HG03103 (cell line): ENCODE measurements at regions not wholly inside any gene's neighbourhood (a gene's known extent, or its start where the extent isn't known, plus 50 kb on each side); places are given as distances from the start of the nearest gene placed in this dataset.

Experiments used
- ATAC-seq: cut with Tn5 transposase; IDR thresholded peaks from one replicate; pipeline ENCODE4 v1.9.1; 2021; ENCODE audit warnings: low read depth; ENCODE audit not compliant: unreplicated experiment

DNA sequence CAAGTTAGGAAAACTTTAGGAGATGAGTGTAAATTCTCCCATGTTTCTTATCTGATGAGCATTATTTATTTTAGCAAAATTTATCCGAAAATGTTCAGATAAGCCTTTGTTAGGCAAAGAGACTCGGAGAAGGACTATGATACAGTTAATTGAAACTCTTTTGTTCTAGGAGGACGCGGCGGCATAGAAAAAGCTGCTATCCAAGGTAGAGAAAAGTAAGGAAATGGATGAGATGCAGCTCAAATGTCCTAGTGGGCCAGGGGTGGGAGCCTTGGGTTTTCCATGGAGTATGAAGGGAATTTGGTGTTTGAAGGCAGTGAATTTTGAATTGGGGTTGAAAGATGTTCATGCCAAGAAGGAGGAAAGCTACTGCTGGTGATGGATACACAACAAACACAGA lies 1504.5 kb downstream of the AACS start:
- no peak for ATAC-seq

DNA sequence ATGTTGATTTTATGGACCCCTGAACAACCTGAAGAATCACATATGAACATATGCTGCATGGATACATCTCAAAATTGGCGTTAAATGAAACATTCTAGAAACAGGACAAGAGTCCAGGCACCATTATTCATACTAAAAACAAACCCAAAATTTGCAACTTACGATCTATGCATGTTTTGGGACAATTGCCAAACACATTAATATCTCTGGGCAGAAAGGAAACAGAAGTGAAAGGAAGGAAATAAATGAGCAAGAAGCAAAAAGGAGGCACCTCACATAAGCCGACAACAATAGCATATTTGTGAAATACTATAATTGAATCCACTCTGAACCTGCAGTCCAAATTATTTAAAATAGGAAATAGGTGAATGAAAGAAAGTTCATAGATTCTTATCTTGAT lies 1505.3 kb downstream of the AACS start:
- ATAC-seq: no peak

DNA sequence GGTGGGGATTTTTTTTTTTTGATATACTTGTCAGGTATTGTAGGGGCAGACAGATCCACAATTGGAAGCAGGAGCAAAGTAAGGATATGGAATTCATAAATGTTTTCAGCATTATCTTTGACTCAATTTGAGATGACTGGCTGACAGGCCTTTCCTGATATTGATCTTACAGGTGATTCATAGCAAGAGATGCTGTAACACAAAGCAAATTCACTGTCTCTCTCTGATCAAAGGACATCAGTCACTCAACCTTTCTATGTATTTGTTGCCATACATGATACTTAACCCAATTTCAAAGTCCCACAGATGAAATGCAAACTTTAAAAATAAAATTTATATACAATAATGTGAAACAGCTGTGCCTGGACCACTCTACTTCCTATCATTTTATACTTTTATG lies 1506.9 kb downstream of the AACS start:
- ATAC-seq: no peak

DNA sequence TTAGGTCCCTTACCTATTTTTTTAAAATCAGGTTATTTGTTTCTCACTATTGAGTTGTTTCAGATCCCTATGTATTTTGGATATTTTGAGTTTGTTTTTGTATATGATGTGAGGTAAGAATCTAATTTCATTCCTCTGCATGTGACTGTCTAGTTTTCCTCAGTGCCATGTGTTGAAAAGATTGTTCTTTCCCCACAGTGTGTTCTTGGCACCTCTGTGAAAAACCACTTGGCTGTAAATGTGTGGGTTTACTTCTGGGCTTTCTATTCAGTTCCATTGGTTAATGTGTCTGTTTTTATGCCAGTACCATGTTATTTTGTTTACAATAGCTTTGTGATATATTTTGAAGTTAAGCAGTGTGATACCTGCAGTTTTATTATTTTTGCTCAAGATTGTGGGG lies 1516.4 kb downstream of the AACS start:
- no peak for ATAC-seq

DNA sequence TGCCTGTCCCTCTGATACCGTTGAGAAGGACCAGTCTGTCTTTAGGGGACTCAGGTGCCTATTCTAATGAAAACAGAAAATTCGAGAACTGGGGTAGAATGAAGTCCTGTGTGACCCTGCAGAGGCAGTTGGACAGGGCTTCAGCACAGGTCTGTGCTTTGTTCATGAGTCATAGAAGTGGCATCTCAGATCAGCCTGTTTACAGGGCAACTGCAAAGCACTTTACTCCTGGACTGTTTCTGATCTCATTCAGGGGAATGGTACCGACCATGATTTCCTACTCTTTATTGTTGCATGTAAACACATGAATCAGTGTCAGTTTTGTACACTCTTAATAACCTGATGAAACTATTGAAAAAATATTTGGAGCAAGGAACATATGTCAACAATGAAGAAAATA lies 1517.0 kb downstream of the AACS start:
- no peak for ATAC-seq

DNA sequence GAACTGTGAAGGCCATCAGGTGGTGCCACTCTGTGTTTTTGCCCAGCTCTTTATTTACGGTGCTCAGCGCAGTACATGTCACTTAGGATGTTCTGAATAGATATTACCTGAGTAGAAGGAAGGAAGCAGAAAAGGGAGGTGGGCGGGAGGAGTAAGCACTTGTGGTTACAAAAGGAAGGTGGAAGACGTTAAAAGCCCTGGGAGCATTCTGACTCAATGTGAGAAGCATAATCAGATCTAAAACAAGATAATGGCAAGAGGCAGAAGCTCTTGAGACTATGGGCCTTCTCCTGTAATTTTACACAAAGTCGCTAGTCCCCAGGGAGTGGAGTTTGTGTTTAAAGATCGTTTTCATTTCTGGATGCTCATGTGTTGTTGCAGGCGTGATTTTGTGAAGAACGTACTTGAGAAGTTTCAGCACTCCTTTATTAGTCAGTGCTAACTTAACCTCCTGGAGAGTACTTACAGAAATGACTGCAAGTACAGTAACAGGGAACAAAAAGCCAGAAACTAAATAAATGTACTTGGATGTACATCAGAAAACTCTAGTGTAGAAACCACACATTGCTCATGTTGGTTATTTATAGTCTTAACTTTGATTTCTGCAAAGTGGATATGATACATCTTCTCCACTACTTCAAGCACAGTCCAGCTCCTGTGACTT lies 1523.5 kb downstream of the AACS start:
- no peak for ATAC-seq

DNA sequence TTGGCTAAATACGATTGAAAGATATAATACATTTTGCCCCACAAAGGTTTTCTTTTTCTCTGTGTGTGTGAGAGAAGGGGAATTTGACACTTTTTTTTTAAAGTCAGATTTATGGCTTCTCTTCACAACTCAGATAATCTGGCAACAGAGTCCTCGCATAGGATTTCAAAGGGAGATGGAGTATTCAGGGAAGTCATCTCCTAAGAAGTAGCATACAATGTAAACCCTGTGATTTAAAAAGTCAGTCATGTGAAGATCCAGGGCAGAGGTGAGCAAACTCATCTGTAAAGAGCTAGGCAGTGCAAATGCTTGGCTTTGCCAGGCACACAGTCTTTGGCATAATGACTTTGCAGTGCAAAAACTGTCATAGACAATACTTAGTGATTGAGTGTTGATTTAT lies 1526.3 kb downstream of the AACS start:
- no peak for ATAC-seq

DNA sequence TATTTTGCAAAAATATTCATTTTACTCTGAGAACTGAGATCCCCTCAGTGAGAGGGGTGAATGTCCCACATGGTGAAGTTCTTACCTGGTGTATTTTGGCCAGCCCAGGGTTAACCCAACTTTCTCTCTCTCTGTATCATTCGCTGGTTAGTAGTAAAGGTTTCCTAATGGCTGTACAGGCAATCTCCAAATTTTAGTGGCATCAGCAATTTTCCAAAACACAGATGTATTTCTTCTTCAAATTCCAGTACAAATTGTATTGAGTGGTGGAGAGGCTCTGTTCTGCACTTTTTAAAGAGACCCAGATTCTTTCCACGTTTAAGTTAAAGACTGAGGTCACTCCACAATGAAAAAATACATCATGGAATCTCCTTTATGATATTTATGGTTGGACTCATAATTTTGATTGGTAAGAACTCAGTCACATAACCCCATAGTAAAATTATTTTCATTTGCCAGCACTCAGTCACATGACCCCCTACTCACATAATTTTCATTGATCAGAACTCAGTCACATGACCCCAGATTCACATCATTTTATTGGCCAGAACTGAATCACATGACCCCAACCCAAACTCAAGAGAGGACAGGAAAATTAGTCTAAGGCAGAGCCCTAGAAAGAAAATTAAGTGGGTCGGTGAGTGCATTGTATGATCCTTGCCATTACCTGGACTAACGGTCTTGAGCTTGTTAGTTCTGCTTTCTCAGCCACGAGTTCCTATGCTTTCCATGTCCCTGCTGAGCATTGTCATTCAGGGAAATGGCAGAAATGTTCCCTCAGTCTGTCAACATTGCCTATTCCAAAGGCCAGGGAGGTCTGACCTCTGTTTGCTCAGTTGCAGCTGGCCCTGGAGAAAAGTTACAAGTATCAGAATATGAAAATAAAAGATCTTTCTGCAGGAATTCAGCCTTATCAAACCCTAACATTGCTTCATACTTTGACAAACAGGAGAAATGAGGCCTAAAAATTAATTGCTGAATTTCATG lies 1536.2 kb downstream of the AACS start:
- no peak for ATAC-seq

DNA sequence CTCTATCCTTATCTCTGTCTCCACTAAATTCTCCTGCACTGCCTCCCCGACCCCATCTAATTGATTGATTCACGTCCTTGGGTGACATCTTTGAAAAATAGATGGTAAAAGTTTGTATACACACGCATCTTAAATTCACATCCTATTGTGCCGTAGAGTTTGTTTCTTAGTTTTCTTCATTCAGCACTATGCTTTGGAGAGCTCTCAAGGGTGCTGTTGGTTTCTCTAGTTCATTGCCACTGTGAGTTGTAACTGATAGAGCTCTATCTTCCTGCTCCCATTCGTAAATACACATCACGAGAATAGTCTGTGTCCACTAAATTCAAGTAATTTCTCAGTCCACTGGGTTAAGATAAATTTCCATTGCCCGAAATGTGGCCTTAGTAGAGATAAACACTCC lies 1537.4 kb downstream of the AACS start:
- ATAC-seq: no peak

DNA sequence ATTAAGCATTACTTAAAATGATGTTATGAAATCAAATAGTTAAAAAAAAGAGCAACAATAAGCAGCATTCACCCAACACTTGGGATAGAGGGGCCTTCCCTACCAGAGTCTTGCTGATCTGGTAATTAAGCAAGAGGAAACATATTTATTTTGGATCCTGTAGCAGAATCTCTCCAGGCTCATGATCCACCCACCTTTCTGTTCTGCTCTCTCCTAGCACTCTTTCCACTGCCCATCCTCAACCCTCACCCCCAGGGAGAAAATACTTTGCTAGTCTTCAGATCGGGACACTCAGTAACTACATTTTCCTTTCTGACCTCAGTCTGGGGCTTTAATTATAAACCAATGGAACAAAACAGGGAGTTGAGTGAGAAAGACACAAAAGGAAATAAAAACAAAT lies 1541.9 kb downstream of the AACS start:
- no peak for ATAC-seq

DNA sequence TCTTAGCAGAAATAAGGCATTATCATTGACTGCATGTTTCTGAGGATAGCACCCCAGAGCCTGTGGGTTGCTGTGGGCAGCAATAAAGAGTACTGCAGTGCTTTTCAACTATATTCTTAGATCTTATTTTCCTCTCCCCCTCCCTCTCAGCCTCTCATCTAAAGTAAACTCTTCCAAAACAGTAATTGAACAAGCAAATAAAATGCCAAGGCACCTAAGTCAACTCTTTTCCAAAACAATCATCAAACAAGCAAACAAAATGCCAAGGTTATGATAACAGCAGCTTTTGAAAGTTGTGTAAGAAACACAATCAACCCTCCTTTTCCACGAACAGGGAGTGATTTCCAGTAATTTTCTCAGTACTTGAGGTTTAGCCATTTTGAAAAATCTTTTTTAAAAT lies 1542.6 kb downstream of the AACS start:
- no peak for ATAC-seq

DNA sequence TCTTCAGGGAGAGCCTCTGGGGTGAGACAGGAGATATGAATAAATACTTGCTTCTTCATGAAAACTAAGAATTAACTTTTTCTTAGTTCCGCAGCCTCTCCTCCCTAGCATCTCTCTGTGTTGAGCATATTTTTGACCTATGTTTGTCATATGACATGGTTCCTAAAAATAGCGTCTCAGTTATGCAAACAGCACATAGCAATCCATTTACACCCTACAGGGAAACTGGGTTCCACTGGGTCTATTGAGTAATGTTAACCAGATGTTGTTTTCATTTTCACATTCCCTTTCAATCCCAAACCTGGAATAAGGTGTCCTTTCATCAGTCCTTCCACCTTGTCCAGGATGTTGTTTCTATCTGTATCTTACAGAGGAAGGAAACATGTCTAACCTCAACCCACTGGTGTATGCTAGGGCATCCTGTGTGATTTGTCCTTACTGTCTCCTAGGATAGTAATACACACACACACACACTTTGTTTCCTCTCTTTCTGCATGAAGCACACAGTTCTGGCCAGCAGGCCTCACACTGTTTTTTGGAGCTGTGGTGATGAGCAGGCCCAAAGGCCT lies 1543.5 kb downstream of the AACS start:
- no peak for ATAC-seq

DNA sequence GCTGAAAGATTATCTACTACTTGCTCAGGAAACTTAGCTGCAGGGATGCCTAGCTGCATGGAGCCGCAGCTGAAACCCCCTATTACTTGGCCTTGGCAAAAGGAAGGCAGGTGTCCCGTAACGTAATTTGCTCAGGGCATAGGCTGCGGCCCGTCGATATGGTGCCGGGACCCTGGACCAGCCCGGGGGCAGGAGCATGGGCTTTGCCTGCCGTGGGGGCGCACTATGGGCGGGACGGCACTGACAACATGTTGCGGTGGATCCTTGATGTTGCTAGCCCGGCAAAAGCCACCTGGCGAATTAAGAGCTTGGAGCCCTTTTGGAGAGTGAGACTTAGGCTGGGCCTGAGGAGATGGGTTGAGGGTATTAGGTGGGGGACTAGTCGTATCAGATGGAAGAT lies 1551.2 kb downstream of the AACS start:
- no peak for ATAC-seq

DNA sequence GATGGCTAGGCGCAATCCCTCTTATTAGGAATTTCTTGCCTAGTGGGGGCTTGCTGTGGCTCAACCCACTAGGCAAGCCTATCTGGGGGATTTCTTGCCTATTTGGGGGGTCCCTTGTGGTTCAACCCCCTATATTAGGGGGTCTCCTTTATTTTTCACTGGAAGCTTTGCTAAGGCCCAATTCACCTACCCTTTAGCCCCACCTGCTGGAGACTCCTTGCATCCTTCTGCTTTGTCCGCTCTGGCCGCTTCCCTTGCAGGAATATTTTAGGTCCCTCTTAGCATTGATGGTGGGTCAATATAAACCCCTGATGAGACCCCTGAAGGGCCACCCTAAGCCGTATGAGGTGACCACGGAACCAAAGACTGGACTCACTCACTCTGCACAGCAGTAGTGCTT lies 1552.1 kb downstream of the AACS start:
- no peak for ATAC-seq

DNA sequence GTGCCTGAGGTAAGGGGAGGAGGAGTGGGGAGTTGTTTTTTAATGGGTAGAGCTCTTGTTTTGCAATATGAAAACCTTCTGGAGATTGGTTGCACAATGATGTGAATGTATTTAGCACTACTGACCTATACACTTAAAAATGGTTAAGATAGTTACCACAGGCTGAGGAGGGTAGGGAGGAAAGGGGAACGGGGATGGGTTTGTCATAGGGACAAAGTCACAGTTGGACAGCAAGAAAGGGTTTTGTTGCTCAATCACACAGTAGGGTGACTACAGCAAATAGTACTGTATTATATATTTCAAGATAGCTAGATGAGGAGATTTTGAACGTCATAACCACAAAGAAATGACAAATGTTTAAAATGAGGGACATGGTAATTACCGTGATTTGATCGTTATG lies 1562.4 kb downstream of the AACS start:
- no peak for ATAC-seq

DNA sequence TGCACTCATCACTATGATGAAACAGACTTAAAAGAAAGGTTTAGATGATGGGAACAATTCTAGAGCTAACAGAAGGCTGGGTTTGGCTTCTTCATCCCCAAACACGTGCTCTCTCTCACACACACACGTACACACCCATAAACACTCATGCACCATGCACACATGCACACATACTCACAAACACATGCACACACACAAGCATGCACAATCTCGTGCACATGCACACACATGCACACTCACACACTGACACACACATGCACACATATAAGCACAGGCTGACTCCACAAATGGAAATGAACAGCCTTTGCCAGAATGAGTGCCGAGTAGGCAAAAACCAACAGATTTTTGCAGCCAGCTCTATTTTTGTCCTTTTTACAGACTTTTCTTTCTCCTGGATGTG lies 1571.6 kb downstream of the AACS start:
- no peak for ATAC-seq

DNA sequence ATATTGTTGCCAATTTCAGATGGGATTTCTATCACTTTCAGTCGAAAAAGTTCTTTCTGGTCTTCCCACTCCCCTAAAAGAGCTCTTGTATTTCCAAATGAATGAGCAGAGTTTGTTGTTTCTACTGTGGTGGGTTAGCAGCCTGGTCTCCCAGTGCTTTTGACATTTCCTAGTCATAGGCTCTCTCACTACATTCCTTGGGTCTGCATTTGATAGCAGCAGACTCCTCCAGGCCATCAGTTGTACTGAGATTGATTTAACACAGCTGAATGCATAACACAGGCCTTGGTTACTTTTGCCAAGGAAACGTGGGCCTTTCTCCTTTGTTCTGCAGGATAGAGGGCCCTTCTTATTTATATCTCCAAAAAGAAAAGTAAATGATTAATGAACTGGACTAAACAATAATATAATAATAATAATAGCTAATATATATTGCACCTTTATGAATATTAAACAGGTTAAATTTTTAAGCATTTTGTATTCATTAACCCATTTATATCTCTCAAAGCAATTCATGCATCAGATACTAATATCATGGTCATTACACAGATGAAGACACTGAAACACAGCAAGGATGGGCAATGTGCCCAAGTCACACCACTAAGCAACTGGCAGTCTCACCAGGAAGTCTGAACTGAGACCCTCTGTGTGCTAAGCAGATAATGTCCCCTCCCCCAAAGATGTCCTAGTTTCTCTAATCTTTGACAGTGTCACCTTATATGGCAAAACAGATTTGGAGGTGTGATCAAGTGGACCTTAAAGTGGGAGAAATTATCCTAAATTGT lies 1579.2 kb downstream of the AACS start:
- no peak for ATAC-seq

DNA sequence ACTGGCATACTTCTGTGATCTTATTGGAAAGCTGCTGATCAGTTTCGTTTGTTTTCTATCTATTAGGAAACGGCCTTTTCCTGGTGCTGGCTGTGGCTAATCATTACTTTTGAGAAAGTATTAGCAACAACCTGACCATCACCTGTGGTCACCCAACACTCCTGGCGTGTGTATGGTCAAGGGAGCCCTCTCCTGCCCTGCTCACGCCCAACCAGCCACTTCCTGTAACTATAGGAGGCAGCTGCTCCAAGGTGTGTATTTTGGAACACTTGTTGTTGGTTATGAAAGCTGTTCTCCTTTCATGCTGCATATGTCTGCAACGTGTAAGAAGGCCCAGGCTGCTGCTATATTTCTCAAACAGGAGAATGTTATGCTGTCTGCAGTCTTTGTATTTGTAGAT lies 1582.8 kb downstream of the AACS start:
- ATAC-seq: no peak

DNA sequence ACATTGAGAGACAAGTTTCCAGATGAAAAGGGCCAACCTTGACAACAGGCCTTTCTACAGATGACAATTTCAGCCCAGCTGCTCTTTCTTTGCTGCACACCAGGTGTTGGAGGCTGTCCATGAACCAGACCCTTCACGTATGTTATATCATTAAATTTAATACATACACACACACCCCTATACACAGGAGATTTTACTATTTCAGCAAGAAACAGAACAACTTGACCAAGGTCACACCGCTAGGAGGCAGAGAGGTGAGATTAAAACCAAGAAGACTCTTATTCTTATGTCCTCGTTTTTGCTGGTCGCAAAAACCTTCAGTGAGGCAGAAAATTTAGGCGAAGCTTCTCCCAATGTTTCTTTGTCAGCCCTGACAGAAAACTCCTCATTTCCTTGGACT lies 1585.9 kb downstream of the AACS start:
- no peak for ATAC-seq

DNA sequence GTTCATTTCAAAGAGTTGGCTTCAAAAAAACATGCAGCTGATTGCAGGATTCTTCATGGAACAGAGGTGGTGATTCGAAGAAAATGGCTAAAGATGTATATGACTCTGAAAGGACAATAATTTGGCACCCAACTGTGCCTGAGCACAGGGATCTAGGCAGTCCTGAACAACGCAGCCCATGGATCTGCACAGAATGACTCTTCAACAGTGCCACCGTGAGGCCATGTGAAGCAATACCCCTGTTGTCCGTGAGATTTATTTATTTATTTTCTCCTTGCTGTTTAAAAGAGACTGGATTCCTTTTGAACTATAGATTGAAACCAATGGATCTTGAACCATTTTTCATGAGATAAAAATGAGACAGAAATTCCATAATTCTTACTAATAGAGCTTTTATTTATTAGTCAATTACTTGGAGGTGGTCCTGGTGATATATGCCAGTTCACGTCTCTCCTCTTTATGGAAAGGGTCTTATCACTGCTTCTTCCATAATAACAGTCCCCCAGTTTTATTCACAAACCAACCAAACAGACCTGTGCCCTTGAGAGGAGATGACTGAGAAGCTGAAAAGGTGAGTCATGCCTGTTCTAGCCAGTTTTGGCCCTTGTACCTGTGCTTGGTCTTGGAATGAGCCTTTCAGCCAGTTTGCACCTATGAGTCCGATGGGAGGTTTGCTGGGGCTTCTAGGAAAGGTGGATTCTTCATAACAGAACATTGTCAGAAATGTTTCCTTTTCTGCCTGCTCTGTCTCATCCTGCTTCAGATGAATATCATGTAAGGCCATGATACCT lies 1598.3 kb downstream of the AACS start:
- no peak for ATAC-seq
